B cell (primary cell): ENCODE measurements at regions not wholly inside any gene's neighbourhood (a gene's known extent, or its start where the extent isn't known, plus 50 kb on each side); places are given as distances from the start of the nearest gene placed in this dataset.

Experiments used
- ATAC-seq: fragments of 200-7000 bp; cut with Tn5 transposase; one replicate; pipeline ENCODE4 v1.10.0; 2021; ENCODE audit warnings: low read depth, mild to moderate bottlenecking, moderate number of reproducible peaks, moderate library complexity
- CTCF ChIA-PET: fragments of 350-600 bp; sonication (Branson Sonifier 250); formaldehyde crosslinking; loops from one replicate; lab custom pipeline; 2021; ENCODE audit warnings: antibody characterized with exemption, inconsistent platforms; lab: Charles Lee
- POLR2A ChIA-PET: fragments of 350-600 bp; sonication (Branson Sonifier 250); formaldehyde crosslinking; loops from one replicate; lab custom pipeline; 2021; ENCODE audit warnings: antibody characterized with exemption; lab: Charles Lee
- DNase-seq: peaks from one replicate; pipeline ENCODE4 v3.0.0; 2013
- H2AFZ ChIP-seq: 2 replicates; pipeline ENCODE4 v1.6.1; 2012; ENCODE audit warnings: mild to moderate bottlenecking, low read depth, low read length; ENCODE audit not compliant: insufficient read depth, poor library complexity, severe bottlenecking
- H3K27ac ChIP-seq, 2 donors: 1 replicate in 1 of 2; 2 replicates in 1 of 2; pipeline ENCODE4 v1.5.1; 2012 to 2013; ENCODE audit warnings: low read length in 2 of 2, mild to moderate bottlenecking in 2 of 2, moderate library complexity in 1 of 2
- H3K27me3 ChIP-seq, 4 experiments: fragments of 200-600 bp in 1 of 4; sonication (generic) in 1 of 4; replicated peaks in 1 of 4; 1 replicate in 2 of 4; 2 replicates in 2 of 4; pipeline versions ENCODE4 v1.6.1 to v1.7.0; 2013 to 2016; ENCODE audit warnings: low read length in 3 of 4, mild to moderate bottlenecking in 2 of 4, mixed read lengths in 1 of 4, moderate library complexity in 1 of 4; ENCODE audit not compliant: insufficient read depth in 4 of 4, control insufficient read depth in 3 of 4; ENCODE audit errors: control extremely low read depth in 1 of 4
- H3K36me3 ChIP-seq, 2 experiments: replicated peaks in 1 of 2; 1 replicate in 1 of 2; 2 replicates in 1 of 2; pipeline versions ENCODE4 v1.6.1 to v1.7.1; 2013; ENCODE audit warnings: low read length in 1 of 2; ENCODE audit not compliant: insufficient read depth in 2 of 2, control insufficient read depth in 1 of 2; ENCODE audit errors: control extremely low read depth in 1 of 2, extremely low read depth in 1 of 2
- H3K4me1 ChIP-seq, 2 donors: fragments of 200-600 bp in 1 of 2; sonication (generic) in 1 of 2; 1 replicate in 1 of 2; 2 replicates in 1 of 2; pipeline versions ENCODE4 v1.5.1 to v1.6.1; 2013 to 2017; ENCODE audit warnings: low read length in 2 of 2; ENCODE audit not compliant: control insufficient read depth in 2 of 2, insufficient read depth in 2 of 2
- H3K4me2 ChIP-seq: replicated peaks from 2 replicates; pipeline ENCODE3; 2012; ENCODE audit warnings: mild to moderate bottlenecking, low read depth, low read length; ENCODE audit not compliant: poor library complexity, severe bottlenecking
- H3K4me3 ChIP-seq, 5 experiments: fragments of 200-600 bp in 1 of 5; sonication (generic) in 1 of 5; 1 replicate in 3 of 5; 2 replicates in 2 of 5; pipeline versions ENCODE4 v1.5.1 to v1.7.0; 2011 to 2016; ENCODE audit warnings: low read length in 4 of 5, mild to moderate bottlenecking in 4 of 5, low read depth in 2 of 5, control low read depth in 1 of 5, moderate library complexity in 1 of 5; ENCODE audit not compliant: insufficient read depth in 1 of 5; ENCODE audit errors: control extremely low read depth in 1 of 5, extremely low read depth in 1 of 5
- H3K79me2 ChIP-seq: fragments of 200-600 bp; sonication (generic); one replicate; pipeline ENCODE4 v1.6.0; 2016; ENCODE audit warnings: low read length; ENCODE audit not compliant: control insufficient read depth, insufficient read depth
- H3K9ac ChIP-seq: fragments of 200-600 bp; sonication (generic); 2 replicates; pipeline ENCODE4 v1.6.1; 2017; ENCODE audit warnings: mild to moderate bottlenecking, low read length, moderate library complexity
- H3K9me3 ChIP-seq, 3 donors: one replicate each; pipeline versions ENCODE4 v1.6.1 to v1.7.1; 2013; ENCODE audit warnings: low read length in 2 of 3; ENCODE audit not compliant: control insufficient read depth in 2 of 3, insufficient read depth in 1 of 3; ENCODE audit errors: control extremely low read depth in 1 of 3
- H4K20me1 ChIP-seq: 2 replicates; pipeline ENCODE4 v1.6.0; 2012; ENCODE audit warnings: mild to moderate bottlenecking, low read length; ENCODE audit not compliant: insufficient read depth, control insufficient read depth, poor library complexity, severe bottlenecking
- H3K27ac Mint-ChIP-seq: one replicate; pipeline ENCODE4 v1.8.0; 2021; ENCODE audit warnings: mixed read lengths
- H3K27me3 Mint-ChIP-seq: one replicate; pipeline ENCODE4 v1.8.0; 2021; ENCODE audit warnings: mixed read lengths
- H3K4me1 Mint-ChIP-seq: one replicate; pipeline ENCODE4 v1.8.0; 2021; ENCODE audit warnings: mixed read lengths
- H3K4me3 Mint-ChIP-seq: one replicate; pipeline ENCODE4 v1.8.0; 2021; ENCODE audit warnings: mixed read lengths
- H3K9me3 Mint-ChIP-seq: one replicate; pipeline ENCODE4 v1.8.0; 2022; ENCODE audit warnings: mixed read lengths; ENCODE audit not compliant: insufficient read depth
- EZH2 ChIP-seq: IDR thresholded peaks from 2 replicates; pipeline ENCODE4 v1.6.1; 2012; ENCODE audit warnings: borderline replicate concordance, low read depth, mild to moderate bottlenecking, moderate library complexity, low read length; ENCODE audit not compliant: insufficient read depth, poor library complexity, severe bottlenecking
- WGBS: methylation state at CpG from one replicate; pipeline ENCODE4 v1.1.5; 2013; ENCODE audit warnings: missing lambda C conversion rate; ENCODE audit not compliant: insufficient coverage; 5-methylcytosine and 5-hydroxymethylcytosine counted together
- intact Hi-C: fragments of 100-400 bp; cut with micrococcal nuclease; formaldehyde crosslinking; loops from one replicate; pipeline ENCODE4 v1.10.0; 2022
- TF ChIP-seq, protein P1 (sequence below): fragments of 200-600 bp; IDR thresholded peaks from one replicate; pipeline ENCODE4 v1.8.0; 2022; ENCODE audit warnings: antibody characterized with exemption, mild to moderate bottlenecking

DNA sequence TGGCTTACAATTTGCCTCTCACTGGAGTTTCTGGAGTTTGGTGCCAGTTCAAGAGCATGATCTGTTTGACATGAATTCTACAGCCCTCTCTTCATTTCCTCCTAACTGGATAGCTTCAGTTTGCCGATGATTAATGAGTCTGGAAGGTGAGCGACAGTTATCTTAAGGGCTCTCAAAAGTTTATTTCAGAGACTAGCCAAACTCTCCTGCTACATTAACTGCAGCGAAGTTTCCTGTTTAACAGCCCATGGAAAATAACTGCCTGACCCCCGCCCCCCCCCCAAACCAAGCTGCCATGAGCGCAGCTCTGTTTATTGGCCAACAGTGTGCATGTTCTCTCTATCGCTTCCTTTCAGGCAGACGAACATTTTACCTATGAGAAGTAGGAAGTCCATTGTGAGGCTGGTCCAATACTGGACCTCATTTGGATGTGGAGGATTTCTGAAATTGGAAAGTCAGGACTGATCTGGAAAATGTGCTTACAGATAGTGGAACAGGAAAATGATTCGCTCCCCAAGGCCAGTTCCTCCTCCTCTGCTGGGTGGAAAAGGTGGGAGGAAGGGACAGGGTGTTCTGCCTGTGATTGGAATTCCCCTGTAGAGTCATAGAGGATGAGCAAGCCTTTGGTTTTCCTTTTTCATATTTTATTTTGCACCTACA is 522.2 kb upstream of the JAG1 start:
- no peaks in the 10 kb centered on the region for H3K79me2 ChIP-seq
- Mint-ChIP-seq H3K27ac (no peak overlapping the region), H3K27me3 (no peaks in the 10 kb centered on the region), H3K4me3 (no peak overlapping the region), H3K4me1 (no peaks in the 10 kb centered on the region), H3K9me3 (no peaks in the 10 kb centered on the region)
- H3K36me3 ChIP-seq = no peaks in the 10 kb centered on the region
- H3K9ac ChIP-seq = no peak overlapping the region
- H3K4me2 ChIP-seq = no peak overlapping the region
- no peak for TF ChIP-seq EZH2
- TF ChIP-seq, protein P1, sequence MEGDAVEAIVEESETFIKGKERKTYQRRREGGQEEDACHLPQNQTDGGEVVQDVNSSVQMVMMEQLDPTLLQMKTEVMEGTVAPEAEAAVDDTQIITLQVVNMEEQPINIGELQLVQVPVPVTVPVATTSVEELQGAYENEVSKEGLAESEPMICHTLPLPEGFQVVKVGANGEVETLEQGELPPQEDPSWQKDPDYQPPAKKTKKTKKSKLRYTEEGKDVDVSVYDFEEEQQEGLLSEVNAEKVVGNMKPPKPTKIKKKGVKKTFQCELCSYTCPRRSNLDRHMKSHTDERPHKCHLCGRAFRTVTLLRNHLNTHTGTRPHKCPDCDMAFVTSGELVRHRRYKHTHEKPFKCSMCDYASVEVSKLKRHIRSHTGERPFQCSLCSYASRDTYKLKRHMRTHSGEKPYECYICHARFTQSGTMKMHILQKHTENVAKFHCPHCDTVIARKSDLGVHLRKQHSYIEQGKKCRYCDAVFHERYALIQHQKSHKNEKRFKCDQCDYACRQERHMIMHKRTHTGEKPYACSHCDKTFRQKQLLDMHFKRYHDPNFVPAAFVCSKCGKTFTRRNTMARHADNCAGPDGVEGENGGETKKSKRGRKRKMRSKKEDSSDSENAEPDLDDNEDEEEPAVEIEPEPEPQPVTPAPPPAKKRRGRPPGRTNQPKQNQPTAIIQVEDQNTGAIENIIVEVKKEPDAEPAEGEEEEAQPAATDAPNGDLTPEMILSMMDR = no peak
- ATAC-seq (no peak), DNase-seq (no peak)
- no peak overlapping the region for H3K4me3 ChIP-seq
- no peak overlapping the region for H2AFZ ChIP-seq
- intact Hi-C loops = no loop called here
- no peaks in the 10 kb centered on the region for H3K27me3 ChIP-seq
- 90% methylated on average over 6 of the region's 8 CpGs for WGBS
- POLR2A ChIA-PET = no interaction called here
- no peak overlapping the region for H3K27ac ChIP-seq
- H3K9me3 ChIP-seq = no peaks in the 10 kb centered on the region
- CTCF ChIA-PET = no interaction called here
- H4K20me1 ChIP-seq = no peaks in the 10 kb centered on the region
- no peaks in the 10 kb centered on the region for H3K4me1 ChIP-seq

DNA sequence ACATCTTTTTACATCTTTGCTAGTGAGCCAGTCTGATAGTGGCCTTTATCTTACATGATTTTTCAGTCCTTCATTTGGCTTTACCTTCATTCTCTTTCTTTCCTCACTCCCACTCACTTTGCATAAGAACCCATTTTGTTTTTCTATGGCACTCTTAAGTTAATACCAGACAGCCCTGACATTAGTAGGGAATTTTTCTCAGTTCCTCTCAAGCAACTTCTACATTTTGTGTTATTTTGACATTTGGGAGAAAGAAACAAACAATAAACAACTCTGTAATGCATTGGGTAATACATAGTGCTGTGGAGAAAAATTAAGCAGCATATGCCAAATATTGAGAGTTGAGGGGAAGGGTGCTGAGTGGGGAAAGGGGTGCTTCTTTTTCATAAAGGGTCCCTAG is 524.1 kb upstream of the JAG1 start:
- Mint-ChIP-seq H3K27me3 (no peaks in the 10 kb centered on the region), H3K27ac (no peak overlapping the region), H3K4me3 (no peak overlapping the region), H3K4me1 (no peaks in the 10 kb centered on the region), H3K9me3 (no peaks in the 10 kb centered on the region)
- ATAC-seq (no peak), DNase-seq (no peak)
- intact Hi-C loops = no loop called here
- H3K36me3 ChIP-seq = no peaks in the 10 kb centered on the region
- no peaks in the 10 kb centered on the region for H3K9me3 ChIP-seq
- ChIA-PET POLR2A (no interaction called here), CTCF (no interaction called here)
- H3K27me3 ChIP-seq = no peaks in the 10 kb centered on the region
- H3K4me3 ChIP-seq = no peak overlapping the region
- H3K4me1 ChIP-seq = no peaks in the 10 kb centered on the region
- H4K20me1 ChIP-seq = no peaks in the 10 kb centered on the region
- no peak overlapping the region for H3K9ac ChIP-seq
- no peak overlapping the region for H3K4me2 ChIP-seq
- H3K79me2 ChIP-seq = no peaks in the 10 kb centered on the region
- H3K27ac ChIP-seq = no peak overlapping the region
- H2AFZ ChIP-seq = no peak overlapping the region
- TF ChIP-seq, protein P1 = no peak
- TF ChIP-seq EZH2 = no peak
